A549 (cell line): ENCODE measurements at regions not wholly inside any gene's neighbourhood (a gene's known extent, or its start where the extent isn't known, plus 50 kb on each side); places are given as distances from the start of the nearest gene placed in this dataset.

Experiments used
- ATAC-seq, 2 experiments: fragments of 200-7000 bp in 1 of 2; fragments of >200 bp in 1 of 2; cut with Nextera tagmentation in 1 of 2; cut with Tn5 transposase in 1 of 2; 3 replicates each; pipeline versions ENCODE4 v1.8.0 to v1.9.1; 2018 to 2020; ENCODE audit warnings: mild to moderate bottlenecking in 1 of 2, moderate library complexity in 1 of 2
- CTCF ChIA-PET: fragments of 300-600 bp; sonication (Branson Sonifier 250); formaldehyde crosslinking; extraction: SDS; loops from one replicate; lab custom pipeline; 2021; ENCODE audit warnings: antibody characterized with exemption, inconsistent platforms; lab: Yijun Ruan, JAX
- POLR2A ChIA-PET: fragments of 350-600 bp; formaldehyde crosslinking; extraction: SDS; loops from one replicate; lab custom pipeline; 2021; ENCODE audit warnings: antibody characterized with exemption, inconsistent platforms; lab: Yijun Ruan, JAX
- DNase-seq, 2 experiments: peaks; one replicate each; pipeline versions ENCODE4 v3.0.0 to v3.0.0-alpha.2; 2011 to 2016; ENCODE audit warnings: low read depth in 1 of 2, low spot score in 1 of 2
- FAIRE-seq: peaks from 2 replicates; lab custom pipeline; 2011; peaks lifted over from hg19 to GRCh38; lab: Jason Lieb, UNC
- H3K27ac ChIP-seq, 2 experiments: fragments of >200 bp; sonication (Bioruptor Twin); formaldehyde crosslinking; 3 replicates each; pipeline ENCODE4 v1.5.1; 2016 to 2017
- H3K4me1 ChIP-seq: fragments of >200 bp; sonication (Bioruptor Twin); formaldehyde crosslinking; 3 replicates; pipeline ENCODE4 v1.6.1; 2016
- H3K4me2 ChIP-seq: fragments of >200 bp; sonication (Bioruptor Twin); formaldehyde crosslinking; 3 replicates; pipeline ENCODE4 v1.6.1; 2016
- H3K4me3 ChIP-seq: fragments of >200 bp; sonication (Bioruptor Twin); formaldehyde crosslinking; 3 replicates; pipeline ENCODE4 v1.5.1; 2016
- H3K9me3 ChIP-seq: fragments of >200 bp; sonication (Bioruptor Twin); formaldehyde crosslinking; 3 replicates; pipeline ENCODE4 v1.6.1; 2016
- CHD2 ChIP-seq: fragments of 150-350 bp; IDR thresholded peaks from 2 replicates; pipeline ENCODE4 v1.6.1; 2014; ENCODE audit warnings: low read length; ENCODE audit not compliant: partially characterized antibody
- E2F6 ChIP-seq: IDR thresholded peaks from 2 replicates; pipeline ENCODE4 v1.6.1; 2012; ENCODE audit warnings: low read depth, borderline replicate concordance
- EHF ChIP-seq: fragments of 250-450 bp; sonication (Bioruptor Pico); IDR thresholded peaks from 2 replicates; pipeline ENCODE4 v1.5.0; 2020; ENCODE audit warnings: mild to moderate bottlenecking
- EP300 ChIP-seq, 2 experiments: fragments of >200 bp; sonication (Bioruptor Twin); formaldehyde crosslinking; IDR thresholded peaks; 2 replicates in 1 of 2; 3 replicates in 1 of 2; pipeline ENCODE4 v1.6.1; 2016 to 2017
- FOSL2 ChIP-seq, 2 experiments: fragments of 450-650 bp in 1 of 2; fragments of >200 bp in 1 of 2; sonication (Bioruptor Twin) in 1 of 2; formaldehyde crosslinking; IDR thresholded peaks; 2 replicates each; pipeline versions ENCODE4 v1.5.0 to v1.6.1; 2016 to 2020; ENCODE audit warnings: mild to moderate bottlenecking in 1 of 2, moderate library complexity in 1 of 2
- GATA3 ChIP-seq: IDR thresholded peaks from 2 replicates; pipeline ENCODE4 v1.6.1; 2012; ENCODE audit warnings: borderline replicate concordance
- HEYL ChIP-seq: fragments of 250-450 bp; sonication (Bioruptor Pico); IDR thresholded peaks from 2 replicates; pipeline ENCODE4 v1.8.0; 2021; ENCODE audit warnings: mild to moderate bottlenecking, moderate library complexity
- HMGXB4 ChIP-seq: fragments of 250-450 bp; sonication (Bioruptor Pico); IDR thresholded peaks from 2 replicates; pipeline ENCODE4 v1.5.0; 2021; ENCODE audit warnings: mild to moderate bottlenecking, moderate library complexity, borderline replicate concordance
- HOXA7 ChIP-seq: fragments of 250-450 bp; sonication (Bioruptor Pico); IDR thresholded peaks from 2 replicates; pipeline ENCODE4 v1.5.0; 2020; ENCODE audit warnings: mild to moderate bottlenecking, moderate library complexity
- HOXB13 ChIP-seq: fragments of 250-450 bp; sonication (Bioruptor Pico); IDR thresholded peaks from 2 replicates; pipeline ENCODE4 v1.5.0; 2020; ENCODE audit warnings: low read depth, mild to moderate bottlenecking, moderate library complexity
- KDM5A ChIP-seq: fragments of 200-600 bp; sonication (generic); IDR thresholded peaks from 2 replicates; pipeline ENCODE4 v1.6.1; 2016; ENCODE audit warnings: antibody characterized with exemption, mild to moderate bottlenecking
- MAFK ChIP-seq: fragments of 450-650 bp; IDR thresholded peaks from 2 replicates; pipeline ENCODE4 v1.6.1; 2014; ENCODE audit not compliant: partially characterized antibody
- MAX ChIP-seq: IDR thresholded peaks from 2 replicates; pipeline ENCODE4 v1.6.1; 2012
- NFE2L2 ChIP-seq: fragments of 150-350 bp; conservative IDR thresholded peaks from 2 replicates; pipeline ENCODE4 v1.6.1; 2014; ENCODE audit warnings: low read length
- PBX3 ChIP-seq: IDR thresholded peaks from 2 replicates; pipeline ENCODE4 v1.6.1; 2012
- PHF8 ChIP-seq: fragments of 200-600 bp; sonication (generic); IDR thresholded peaks from 2 replicates; pipeline ENCODE4 v1.6.1; 2016; ENCODE audit warnings: low read depth, mild to moderate bottlenecking, antibody characterized with exemption, moderate library complexity, borderline replicate concordance
- RCOR1 ChIP-seq: fragments of 150-350 bp; IDR thresholded peaks from 2 replicates; pipeline ENCODE4 v1.6.1; 2014; ENCODE audit warnings: antibody characterized with exemption, low read length, low read depth
- REST ChIP-seq: fragments of 200-600 bp; sonication (generic); IDR thresholded peaks from 2 replicates; pipeline ENCODE4 v1.6.1; 2016; ENCODE audit warnings: antibody characterized with exemption, mild to moderate bottlenecking, moderate library complexity
- RFX5 ChIP-seq: fragments of 450-650 bp; IDR thresholded peaks from 2 replicates; pipeline ENCODE4 v1.7.1; 2014; ENCODE audit warnings: antibody characterized with exemption, mild to moderate bottlenecking, moderate library complexity
- RNF2 ChIP-seq: fragments of 200-600 bp; sonication (generic); IDR thresholded peaks from 2 replicates; pipeline ENCODE4 v1.6.1; 2016; ENCODE audit warnings: low read depth, mild to moderate bottlenecking, antibody characterized with exemption, moderate library complexity, borderline replicate concordance
- SMC3 ChIP-seq: fragments of >200 bp; sonication (Bioruptor Twin); formaldehyde crosslinking; IDR thresholded peaks from 3 replicates; pipeline ENCODE4 v1.6.1; 2018; ENCODE audit warnings: inconsistent platforms
- ZFP36 ChIP-seq: fragments of 450-650 bp; IDR thresholded peaks from 2 replicates; pipeline ENCODE4 v1.6.1; 2014; ENCODE audit warnings: borderline replicate concordance; ENCODE audit not compliant: partially characterized antibody
- ZNF302 ChIP-seq: fragments of 250-450 bp; sonication (Bioruptor Pico); IDR thresholded peaks from 2 replicates; pipeline ENCODE4 v1.9.0; 2021; ENCODE audit warnings: inconsistent platforms, mild to moderate bottlenecking, moderate library complexity
- WGBS: methylation state at CpG from one replicate; pipeline ENCODE4 v1.1.6; 2017; ENCODE audit errors: missing lambda C conversion rate; 5-methylcytosine and 5-hydroxymethylcytosine counted together

- no peaks in the 10 kb centered on the region for H3K4me1 ChIP-seq
- H3K4me2 ChIP-seq: no peak overlapping the region
- H3K27ac ChIP-seq: no peak overlapping the region
- ChIA-PET CTCF (interaction anchor here (1.0 kb wide), 1 partner anchor 259 kb away, joined by 4 read pairs; the partner anchor contains the start of gene RIF1), POLR2A (no interaction called here)
- DNase-seq (no peak), FAIRE-seq (no peak), ATAC-seq (no peak)
- H3K4me3 ChIP-seq: no peak overlapping the region
- WGBS: 45% methylated on average over 3 of the region's 3 CpGs
- H3K9me3 ChIP-seq: no peaks in the 10 kb centered on the region
- TF ChIP-seq SMC3 (no peak), HMGXB4 (CRISPR knock-in tag) (no peak), ZFP36 (no peak), PBX3 (no peak), REST (no peak), EP300 (IDR thresholded peaks at IDR 0.05) (no peak), MAFK (no peak), FOSL2 (IDR thresholded peaks at IDR 0.05) (no peak), FOSL2 (CRISPR knock-in tag; IDR thresholded peaks at IDR 0.05) (no peak), ZNF302 (CRISPR knock-in tag) (no peak), RFX5 (no peak), CHD2 (no peak), KDM5A (no peak), PHF8 (no peak), HOXA7 (CRISPR knock-in tag) (no peak)
Measured at GRCh38 chr2:151150331-151151320, 111.0 kb downstream of the RBM43 start.

GRCh38 chr2:151138507-151138906 lies 123.2 kb downstream of the RBM43 start:
- no peak overlapping the region for H3K4me3 ChIP-seq
- ChIA-PET POLR2A (no interaction called here), CTCF (no interaction called here)
- no peak for ATAC-seq
- H3K27ac ChIP-seq: no peak overlapping the region
- no peaks in the 10 kb centered on the region for H3K9me3 ChIP-seq
- no peak overlapping the region for H3K4me2 ChIP-seq
- FAIRE-seq: no peak
- no peak for DNase-seq
- WGBS: 48% methylated on average over 2 of the region's 2 CpGs
- no peaks in the 10 kb centered on the region for H3K4me1 ChIP-seq
- TF ChIP-seq MAFK (no peak), RCOR1 (no peak), RNF2 (no peak), HEYL (CRISPR knock-in tag) (no peak), HOXB13 (CRISPR knock-in tag) (no peak), E2F6 (no peak), CHD2 (no peak), GATA3 (no peak), MAX (no peak), NFE2L2 (no peak), EHF (CRISPR knock-in tag) (no peak)
